Tibial nerve (tissue), 4 donors: ENCODE measurements at regions not wholly inside any gene's neighbourhood (a gene's known extent, or its start where the extent isn't known, plus 50 kb on each side); places are given as distances from the start of the nearest gene placed in this dataset.

ENCODE experiments used
- EP300 ChIP-seq, 2 donors: sonication (generic); formaldehyde crosslinking; IDR thresholded peaks; one replicate each; pipeline ENCODE4 v1.6.1; 2017; ENCODE audit warnings: antibody characterized with exemption in 2 of 2, mild to moderate bottlenecking in 1 of 2
- POLR2A ChIP-seq, 2 donors: fragments of 450-650 bp; IDR thresholded peaks; one replicate each; pipeline ENCODE4 v1.6.1; 2017; ENCODE audit warnings: antibody characterized with exemption in 2 of 2, mild to moderate bottlenecking in 2 of 2, moderate library complexity in 2 of 2
- TF ChIP-seq, protein P1 (sequence below), 5 experiments: fragments of 200-600 bp in 3 of 5; fragments of 450-650 bp in 2 of 5; sonication (generic) in 3 of 5; IDR thresholded peaks; one replicate each; pipeline ENCODE4 v1.5.1; 2016 to 2019; ENCODE audit warnings: antibody characterized with exemption in 5 of 5, mild to moderate bottlenecking in 3 of 5, moderate library complexity in 2 of 5

- TF ChIP-seq POLR2A (IDR thresholded peaks at IDR 0.05): no peak
- TF ChIP-seq, protein P1, sequence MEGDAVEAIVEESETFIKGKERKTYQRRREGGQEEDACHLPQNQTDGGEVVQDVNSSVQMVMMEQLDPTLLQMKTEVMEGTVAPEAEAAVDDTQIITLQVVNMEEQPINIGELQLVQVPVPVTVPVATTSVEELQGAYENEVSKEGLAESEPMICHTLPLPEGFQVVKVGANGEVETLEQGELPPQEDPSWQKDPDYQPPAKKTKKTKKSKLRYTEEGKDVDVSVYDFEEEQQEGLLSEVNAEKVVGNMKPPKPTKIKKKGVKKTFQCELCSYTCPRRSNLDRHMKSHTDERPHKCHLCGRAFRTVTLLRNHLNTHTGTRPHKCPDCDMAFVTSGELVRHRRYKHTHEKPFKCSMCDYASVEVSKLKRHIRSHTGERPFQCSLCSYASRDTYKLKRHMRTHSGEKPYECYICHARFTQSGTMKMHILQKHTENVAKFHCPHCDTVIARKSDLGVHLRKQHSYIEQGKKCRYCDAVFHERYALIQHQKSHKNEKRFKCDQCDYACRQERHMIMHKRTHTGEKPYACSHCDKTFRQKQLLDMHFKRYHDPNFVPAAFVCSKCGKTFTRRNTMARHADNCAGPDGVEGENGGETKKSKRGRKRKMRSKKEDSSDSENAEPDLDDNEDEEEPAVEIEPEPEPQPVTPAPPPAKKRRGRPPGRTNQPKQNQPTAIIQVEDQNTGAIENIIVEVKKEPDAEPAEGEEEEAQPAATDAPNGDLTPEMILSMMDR (IDR thresholded peaks at IDR 0.05): no peak
- TF ChIP-seq EP300 (IDR thresholded peaks at IDR 0.05): no peak
Measured at GRCh38 chr7:137091396-137091795, 222.9 kb downstream of the CHRM2 start.
